ENCODE measurements at regions not wholly inside any gene's neighbourhood (a gene's known extent, or its start where the extent isn't known, plus 50 kb on each side); places are given as distances from the start of the nearest gene placed in this dataset.
"Not testable (repeated sequence)": the region's sequence is repeated elsewhere in the genome, so short reads cannot be mapped to it uniquely, and the experiment has no call there.

DNA sequence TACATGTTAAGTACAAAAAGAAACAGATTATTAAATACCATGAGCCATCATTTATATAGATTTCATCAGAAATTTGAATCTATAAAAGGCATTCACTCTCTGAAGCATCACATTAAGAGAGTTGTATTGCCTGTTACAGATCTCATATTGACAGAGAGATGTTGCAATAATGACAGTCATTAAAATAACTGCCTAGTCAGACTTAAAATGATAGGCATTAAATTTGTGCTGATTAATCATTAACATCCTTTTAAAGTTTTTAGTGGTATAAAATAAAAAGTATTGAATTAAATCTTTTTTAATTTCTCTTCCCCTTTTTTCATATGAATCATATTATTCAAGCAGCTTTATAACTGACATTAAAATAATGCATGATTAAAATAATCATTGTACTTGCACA is 404.9 kb upstream of the FAM174A start:
- POLR2A ChIA-PET = no interaction called here
- H3K4me3 Mint-ChIP-seq = no peak overlapping the region
- no peaks in the 10 kb centered on the region for H3K36me3 Mint-ChIP-seq
- no peaks in the 10 kb centered on the region for H3K9me3 Mint-ChIP-seq
- H3K27me3 Mint-ChIP-seq = no peaks in the 10 kb centered on the region
- H3K27ac Mint-ChIP-seq = no peak overlapping the region
- no peaks in the 10 kb centered on the region for H3K4me1 Mint-ChIP-seq
- no peak for ATAC-seq (ENCODE audit: low read depth)
- DNase-seq = no peak

DNA sequence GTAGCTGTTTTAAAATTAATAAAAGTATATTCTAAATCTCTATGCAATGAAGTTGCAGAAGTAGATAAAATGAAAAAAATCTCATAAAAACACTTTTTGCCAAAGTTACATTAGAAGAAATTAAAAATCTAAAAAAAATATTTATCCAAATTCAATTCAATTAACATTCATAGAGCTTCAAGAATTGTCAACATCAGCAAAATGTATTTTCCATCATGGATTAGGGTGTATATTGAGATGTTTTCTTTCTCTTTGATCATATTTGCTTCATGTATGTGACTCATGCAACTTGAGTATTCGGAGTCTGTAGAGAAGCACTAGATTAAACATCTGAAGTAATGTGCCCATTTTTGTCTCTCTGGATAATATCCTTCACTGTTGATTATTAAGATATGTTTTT is 415.3 kb upstream of the FAM174A start:
- Mint-ChIP-seq H3K36me3 (no peaks in the 10 kb centered on the region), H3K27ac (no peak overlapping the region), H3K27me3 (no peaks in the 10 kb centered on the region), H3K4me3 (no peak overlapping the region), H3K4me1 (no peaks in the 10 kb centered on the region), H3K9me3 (no peaks in the 10 kb centered on the region)
- POLR2A ChIA-PET = no interaction called here
- DNase-seq (no peak), ATAC-seq (ENCODE audit: low read depth) (no peak)

DNA sequence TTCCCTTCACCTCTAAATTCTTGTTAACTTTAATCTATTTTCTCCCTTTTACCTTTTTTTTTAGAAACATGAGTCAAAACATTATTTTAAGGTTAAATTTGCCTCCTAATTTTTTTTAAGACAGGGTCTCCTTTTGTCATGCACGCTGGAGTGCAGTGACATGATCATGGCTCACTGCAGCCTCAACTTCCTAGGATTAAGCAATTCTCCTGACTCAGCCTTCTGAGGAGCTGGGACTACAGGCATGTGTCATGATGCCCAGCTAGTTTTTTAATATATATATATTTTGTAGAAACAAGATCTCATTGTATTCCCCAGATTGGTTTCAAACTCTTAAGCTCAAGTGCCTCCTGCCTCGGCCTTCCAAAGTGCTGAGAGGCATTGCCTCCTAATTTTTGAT is 424.7 kb upstream of the FAM174A start:
- no peak overlapping the region for H3K4me3 Mint-ChIP-seq
- ATAC-seq (ENCODE audit: low read depth) = no peak
- DNase-seq = no peak

DNA sequence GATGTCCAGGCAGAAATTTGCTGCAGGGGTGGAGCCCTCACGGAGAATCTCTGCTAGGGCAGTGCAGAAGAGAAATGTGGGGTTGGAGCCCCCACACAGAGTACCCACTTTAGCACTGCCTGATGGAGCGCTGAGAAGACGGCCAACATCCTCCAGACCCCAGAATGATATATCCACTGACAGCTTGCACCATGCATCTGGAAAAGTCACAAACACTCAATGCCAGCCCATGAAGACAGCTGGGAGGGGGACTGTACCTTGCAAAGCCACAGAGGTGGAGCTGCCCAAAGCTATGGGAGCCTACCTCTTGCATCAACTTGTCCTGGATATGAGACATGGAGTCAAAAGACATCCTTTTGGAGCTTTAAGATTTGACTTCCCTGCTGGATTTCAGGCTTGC is 426.3 kb upstream of the FAM174A start:
- no peak overlapping the region for H3K4me3 Mint-ChIP-seq
- H3K4me1 Mint-ChIP-seq = no peaks in the 10 kb centered on the region
- ATAC-seq (ENCODE audit: low read depth) (no peak), DNase-seq (no peak)
- no peaks in the 10 kb centered on the region for H3K27me3 Mint-ChIP-seq
- no peak overlapping the region for H3K27ac Mint-ChIP-seq
- no peaks in the 10 kb centered on the region for H3K36me3 Mint-ChIP-seq
- POLR2A ChIA-PET = no interaction called here
- H3K9me3 Mint-ChIP-seq = peaks cover 9% of the 10 kb centered on the region

More for the DNA sequence above, 424.7 kb upstream of the FAM174A start:
- H3K36me3 Mint-ChIP-seq = no peaks in the 10 kb centered on the region
- POLR2A ChIA-PET = no interaction called here
- no peaks in the 10 kb centered on the region for H3K4me1 Mint-ChIP-seq
- H3K9me3 Mint-ChIP-seq = peaks cover 9% of the 10 kb centered on the region
- no peaks in the 10 kb centered on the region for H3K27me3 Mint-ChIP-seq
- no peak overlapping the region for H3K27ac Mint-ChIP-seq

DNA sequence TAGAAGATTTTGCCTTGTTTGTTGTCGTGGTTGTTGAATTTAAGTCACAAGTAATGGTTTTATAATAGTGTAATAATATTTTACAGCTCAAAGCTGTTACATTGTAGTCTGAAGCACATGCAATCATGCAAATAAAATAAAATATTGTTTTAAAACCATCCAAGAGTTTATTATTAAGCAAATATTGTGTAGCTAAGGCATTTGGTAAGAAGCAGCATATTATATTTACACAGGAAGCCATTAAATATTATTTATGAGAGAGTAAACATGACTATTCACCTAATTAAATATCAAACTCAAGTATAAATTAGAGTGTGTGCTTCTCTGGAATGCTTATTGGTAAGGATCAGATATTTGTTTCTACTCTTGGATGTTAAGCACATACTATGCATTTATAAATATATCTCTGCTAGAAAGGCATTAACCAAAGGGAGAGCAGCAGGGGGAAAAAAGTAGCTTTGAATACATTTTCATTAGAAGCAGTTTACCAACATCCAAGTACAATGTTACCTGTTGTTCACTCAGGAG is 431.5 kb upstream of the FAM174A start:
- H3K36me3 Mint-ChIP-seq; POLR2A ChIA-PET; H3K27ac Mint-ChIP-seq; H3K4me3 Mint-ChIP-seq; H3K27me3 Mint-ChIP-seq; ATAC-seq (ENCODE audit: low read depth); DNase-seq; H3K9me3 Mint-ChIP-seq; H3K4me1 Mint-ChIP-seq: not testable (repeated sequence)

DNA sequence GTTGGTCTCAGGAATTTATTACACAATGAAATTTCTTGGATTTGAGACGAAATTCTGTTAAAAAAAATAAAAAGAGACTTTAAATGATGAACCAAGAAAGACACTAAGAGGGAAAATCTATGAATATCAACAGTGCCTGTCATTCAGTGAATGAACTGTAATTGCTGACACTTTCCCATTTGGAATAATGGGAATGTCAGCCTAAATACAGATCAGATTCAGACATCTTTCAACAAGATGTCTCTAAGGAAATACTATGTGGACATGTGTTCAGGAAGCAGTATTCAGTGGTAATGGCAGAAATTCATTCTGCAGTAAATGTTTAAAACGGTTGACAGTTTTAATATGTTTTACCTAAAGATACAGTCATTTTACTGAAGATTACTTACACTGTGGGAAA is 433.7 kb upstream of the FAM174A start:
- ATAC-seq (ENCODE audit: low read depth); H3K36me3 Mint-ChIP-seq; H3K27ac Mint-ChIP-seq; H3K9me3 Mint-ChIP-seq; H3K4me3 Mint-ChIP-seq; POLR2A ChIA-PET; H3K4me1 Mint-ChIP-seq; DNase-seq; H3K27me3 Mint-ChIP-seq: not testable (repeated sequence)

GRCh38 chr5:100096328-100096727 is 438.8 kb upstream of the FAM174A start:
- POLR2A ChIA-PET; H3K4me1 Mint-ChIP-seq; H3K27me3 Mint-ChIP-seq; H3K4me3 Mint-ChIP-seq; H3K9me3 Mint-ChIP-seq; ATAC-seq (ENCODE audit: low read depth); H3K27ac Mint-ChIP-seq; H3K36me3 Mint-ChIP-seq; DNase-seq: not testable (repeated sequence)

- POLR2A ChIA-PET; H3K36me3 Mint-ChIP-seq; H3K4me1 Mint-ChIP-seq; ATAC-seq (ENCODE audit: low read depth); H3K27me3 Mint-ChIP-seq; H3K9me3 Mint-ChIP-seq; H3K4me3 Mint-ChIP-seq; DNase-seq; H3K27ac Mint-ChIP-seq: not testable (repeated sequence)
Measured at GRCh38 chr5:100080703-100081102, 454.5 kb upstream of the FAM174A start.

DNA sequence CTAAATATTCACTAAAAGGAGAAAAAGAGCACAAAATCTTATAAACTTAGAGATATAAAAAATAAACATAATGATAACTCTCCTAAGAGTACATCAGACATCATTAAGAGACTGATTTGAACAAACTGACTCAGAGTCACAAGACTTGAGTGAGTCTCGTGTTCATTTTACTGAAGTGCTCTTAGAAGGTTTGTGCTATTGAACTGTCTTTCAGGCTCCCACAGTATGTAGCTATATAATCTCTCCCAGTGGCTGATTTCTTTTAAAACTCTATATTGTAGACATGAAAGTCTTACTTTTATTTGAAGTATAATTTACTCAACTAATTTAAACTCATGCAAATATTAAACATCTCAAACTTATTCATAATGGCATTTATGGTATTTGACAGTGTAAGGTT is 456.0 kb upstream of the FAM174A start:
- H3K27me3 Mint-ChIP-seq; H3K4me1 Mint-ChIP-seq; DNase-seq; POLR2A ChIA-PET; ATAC-seq (ENCODE audit: low read depth); H3K36me3 Mint-ChIP-seq; H3K9me3 Mint-ChIP-seq; H3K4me3 Mint-ChIP-seq; H3K27ac Mint-ChIP-seq: not testable (repeated sequence)

DNA sequence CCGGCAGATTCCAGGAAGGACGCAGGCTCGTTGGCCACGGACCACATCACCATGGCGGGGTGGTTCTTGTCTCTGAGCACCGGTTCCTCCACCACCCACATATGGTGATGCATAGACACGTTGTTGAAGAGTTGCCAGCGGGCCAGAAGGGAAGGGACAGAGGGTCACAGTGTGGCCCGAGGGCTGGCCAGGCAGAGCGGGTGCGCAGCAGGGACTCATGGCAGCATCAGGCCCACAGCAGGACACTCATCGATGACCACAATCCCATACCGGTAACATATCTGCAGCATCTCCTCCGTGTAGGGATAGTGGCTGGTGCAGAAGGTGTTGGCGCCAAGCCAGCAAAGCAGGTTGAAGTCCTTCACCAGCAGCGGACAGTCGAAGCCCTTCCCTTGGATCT is 469.2 kb upstream of the FAM174A start:
- H3K4me3 Mint-ChIP-seq; H3K4me1 Mint-ChIP-seq; H3K36me3 Mint-ChIP-seq; H3K27me3 Mint-ChIP-seq; DNase-seq; POLR2A ChIA-PET; H3K27ac Mint-ChIP-seq; ATAC-seq (ENCODE audit: low read depth); H3K9me3 Mint-ChIP-seq: not testable (repeated sequence)

DNA sequence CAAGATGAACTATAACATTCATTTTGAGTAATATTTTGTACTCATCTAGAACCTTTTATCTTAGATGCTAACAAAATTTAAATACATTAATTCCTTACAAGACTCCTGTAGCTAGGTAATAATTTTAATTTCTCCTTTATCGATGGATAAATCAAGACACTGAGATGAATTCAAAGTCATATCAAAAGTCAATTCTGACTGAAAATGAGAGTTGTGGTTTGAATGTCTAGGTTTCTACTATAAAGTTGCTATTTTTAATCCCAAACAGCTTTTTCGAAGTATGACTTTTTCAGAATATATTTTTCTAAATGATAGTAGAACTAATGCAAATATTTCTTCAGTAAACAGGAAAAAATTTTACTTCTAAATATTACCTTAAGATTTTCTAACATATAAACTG is 491.7 kb upstream of the FAM174A start:
- Mint-ChIP-seq H3K27me3 (no peaks in the 10 kb centered on the region), H3K27ac (no peak overlapping the region), H3K4me1 (no peaks in the 10 kb centered on the region), H3K9me3 (no peaks in the 10 kb centered on the region), H3K4me3 (no peak overlapping the region), H3K36me3 (no peaks in the 10 kb centered on the region)
- POLR2A ChIA-PET = no interaction called here
- DNase-seq (no peak), ATAC-seq (ENCODE audit: low read depth) (no peak)

DNA sequence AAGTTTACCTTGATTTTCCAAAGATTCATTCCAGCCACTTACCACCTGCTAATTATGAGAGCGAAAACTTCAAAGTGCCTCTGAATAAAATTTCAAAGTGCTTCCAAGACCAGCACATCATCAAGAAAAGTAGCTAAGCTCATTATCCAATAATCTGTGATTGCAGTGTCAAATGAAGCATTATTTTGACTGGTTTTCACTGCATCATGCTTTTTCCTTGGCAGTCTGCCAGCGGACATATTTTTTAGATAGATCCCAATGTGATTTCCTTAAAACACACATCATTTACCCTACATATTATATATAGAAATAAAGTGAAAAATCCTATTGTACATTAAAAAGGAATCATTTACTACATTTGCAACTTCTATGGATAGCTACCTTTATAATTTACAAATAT is 508.6 kb upstream of the FAM174A start:
- POLR2A ChIA-PET = no interaction called here
- ATAC-seq (ENCODE audit: low read depth) = no peak
- DNase-seq = no peak
- H3K27me3 Mint-ChIP-seq = no peaks in the 10 kb centered on the region
- no peak overlapping the region for H3K27ac Mint-ChIP-seq
- no peaks in the 10 kb centered on the region for H3K4me1 Mint-ChIP-seq
- H3K9me3 Mint-ChIP-seq = no peaks in the 10 kb centered on the region
- no peak overlapping the region for H3K4me3 Mint-ChIP-seq
- H3K36me3 Mint-ChIP-seq = no peaks in the 10 kb centered on the region

GRCh38 chr5:100023536-100023935 is 511.6 kb upstream of the FAM174A start:
- Mint-ChIP-seq H3K36me3 (no peaks in the 10 kb centered on the region), H3K4me3 (no peak overlapping the region), H3K27ac (no peak overlapping the region), H3K4me1 (no peaks in the 10 kb centered on the region), H3K9me3 (no peaks in the 10 kb centered on the region), H3K27me3 (no peaks in the 10 kb centered on the region)
- DNase-seq (no peak), ATAC-seq (ENCODE audit: low read depth) (no peak)
- POLR2A ChIA-PET = no interaction called here

DNA sequence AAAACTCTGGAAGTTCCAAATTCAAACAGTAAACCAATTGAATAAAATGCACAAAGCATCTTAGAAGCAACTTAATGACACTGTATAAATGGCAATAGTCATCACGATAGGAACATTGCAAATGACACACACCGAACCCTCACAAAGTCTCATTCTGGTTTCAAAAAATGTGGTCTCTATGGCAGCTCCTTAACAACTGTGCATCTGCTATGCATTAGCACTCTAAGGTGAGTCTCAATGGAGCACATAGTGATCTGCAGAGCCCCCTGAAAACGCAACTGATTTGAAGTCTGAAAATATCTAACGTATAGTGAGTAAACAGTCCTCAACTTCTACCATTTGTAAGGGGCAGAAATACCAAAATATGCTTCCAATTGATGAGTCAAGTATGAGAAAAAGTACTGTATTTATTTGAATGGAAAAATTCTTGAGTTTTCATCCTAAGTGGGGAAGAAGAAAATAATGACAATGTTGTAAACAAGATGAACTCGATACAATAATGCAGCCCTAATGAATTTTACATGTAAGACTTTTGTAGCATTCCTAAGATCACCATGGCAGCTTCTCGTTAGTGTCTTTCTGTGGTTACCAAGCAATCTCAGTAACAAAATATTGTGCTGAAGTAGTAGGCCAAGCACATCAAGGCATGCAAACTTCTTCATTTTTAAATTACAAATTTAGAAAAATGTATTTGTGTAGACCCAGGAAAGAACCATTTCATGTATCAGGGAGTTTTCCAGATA is 517.5 kb upstream of the FAM174A start:
- no peaks in the 10 kb centered on the region for H3K36me3 Mint-ChIP-seq
- ATAC-seq (ENCODE audit: low read depth) = no peak
- H3K9me3 Mint-ChIP-seq = no peaks in the 10 kb centered on the region
- H3K4me3 Mint-ChIP-seq = no peak overlapping the region
- DNase-seq = no peak
- H3K27ac Mint-ChIP-seq = no peak overlapping the region
- POLR2A ChIA-PET = no interaction called here
- H3K27me3 Mint-ChIP-seq = no peaks in the 10 kb centered on the region
- no peaks in the 10 kb centered on the region for H3K4me1 Mint-ChIP-seq

DNA sequence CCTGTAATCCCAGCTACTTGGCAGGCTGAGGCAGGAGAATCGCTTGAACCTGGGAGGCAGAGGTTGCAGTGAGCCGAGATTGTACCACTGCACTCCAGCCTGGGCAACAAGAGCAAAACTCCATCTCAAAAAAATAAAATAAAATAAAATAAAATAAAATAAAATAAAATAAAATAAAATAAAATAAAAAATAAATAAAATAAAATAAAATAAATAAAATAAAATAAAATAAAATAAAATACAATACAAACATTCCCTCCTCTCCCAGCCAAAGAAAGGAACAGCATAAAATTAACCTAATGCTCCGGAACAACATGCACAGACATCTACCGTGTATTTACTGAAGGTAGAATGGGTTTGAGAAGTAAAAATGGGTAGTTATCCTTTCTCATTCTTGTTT is 521.9 kb upstream of the FAM174A start:
- POLR2A ChIA-PET; H3K27ac Mint-ChIP-seq; H3K36me3 Mint-ChIP-seq; H3K4me3 Mint-ChIP-seq; ATAC-seq (ENCODE audit: low read depth); H3K27me3 Mint-ChIP-seq; H3K4me1 Mint-ChIP-seq; H3K9me3 Mint-ChIP-seq; DNase-seq: not testable (repeated sequence)
